ENCODE measurements at regions not wholly inside any gene's neighbourhood (a gene's known extent, or its start where the extent isn't known, plus 50 kb on each side); places are given as distances from the start of the nearest gene placed in this dataset.

- no peak for DNase-seq (ENCODE audit: low read depth)
Measured at GRCh38 chr5:171650597-171650996, 135.0 kb upstream of the SMIM23 start.

DNA sequence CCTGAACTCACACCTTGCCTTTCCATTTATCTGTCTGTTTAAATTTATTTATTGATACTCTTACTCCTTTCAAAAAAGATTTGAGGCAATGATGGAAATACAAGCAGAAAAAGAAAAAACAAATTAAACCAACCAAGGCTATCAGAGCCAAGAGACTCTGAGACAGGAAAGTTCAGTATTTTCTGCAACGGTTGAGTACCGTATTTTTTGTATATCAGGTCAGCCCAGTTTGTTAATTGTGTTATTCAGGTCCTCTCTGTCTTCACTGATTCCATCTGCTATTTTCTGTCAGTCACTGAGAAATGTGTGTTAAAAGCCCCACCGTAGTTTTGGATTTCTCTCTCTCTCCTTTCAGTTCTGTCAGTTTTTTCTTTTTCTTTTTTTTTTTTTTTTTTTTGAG, 134.5 kb upstream of the SMIM23 start:
- no peak for DNase-seq (ENCODE audit: low read depth)

DNA sequence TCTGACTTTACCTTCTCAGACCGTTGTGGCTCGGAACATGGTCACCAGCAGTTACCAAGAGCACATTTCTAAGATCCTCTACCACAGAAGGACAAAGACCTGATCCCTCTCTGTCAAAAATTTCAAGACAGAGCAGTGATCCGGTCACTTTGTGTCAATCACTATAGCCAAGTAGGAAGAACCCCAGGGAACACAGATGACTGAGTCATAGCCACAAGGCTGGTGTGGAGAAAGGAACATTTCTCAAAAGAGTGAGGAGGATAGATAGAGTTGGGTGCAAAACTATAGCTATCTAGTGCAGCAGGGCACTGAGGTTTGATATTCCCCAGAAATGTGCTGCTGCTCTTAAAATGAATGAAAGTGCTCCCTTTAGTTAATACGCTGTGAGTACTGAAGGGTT, 130.7 kb upstream of the SMIM23 start:
- no peak for DNase-seq (ENCODE audit: low read depth)

- DNase-seq (ENCODE audit: low read depth), result no peak
Measured at GRCh38 chr5:171657473-171657872, 128.1 kb upstream of the SMIM23 start.

DNA sequence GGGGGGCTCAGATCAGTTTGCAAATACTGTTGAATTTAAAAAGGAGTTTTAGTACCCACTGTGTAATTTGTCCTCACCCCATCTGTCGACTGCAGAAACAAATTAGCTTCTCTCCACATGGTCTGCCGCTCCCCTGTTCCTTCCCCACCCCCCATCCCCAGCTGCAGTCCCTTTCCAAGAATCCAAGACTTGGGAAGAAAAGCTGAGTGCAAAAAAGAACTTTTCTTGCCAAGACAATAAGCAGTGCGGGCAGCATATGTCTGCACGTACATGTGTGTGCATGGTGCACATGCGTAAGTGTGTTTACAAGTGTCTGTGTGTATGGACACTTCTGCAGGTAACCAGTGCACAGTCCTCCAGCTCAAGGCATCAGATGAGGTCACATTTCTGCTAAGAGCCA, 125.7 kb upstream of the SMIM23 start:
- no peak for DNase-seq (ENCODE audit: low read depth)

GRCh38 chr5:171660434-171660833, 125.2 kb upstream of the SMIM23 start:
- DNase-seq (ENCODE audit: low read depth), result no peak

- DNase-seq (ENCODE audit: low read depth), result no peak
Measured at GRCh38 chr5:171661143-171661542, 124.5 kb upstream of the SMIM23 start.

DNA sequence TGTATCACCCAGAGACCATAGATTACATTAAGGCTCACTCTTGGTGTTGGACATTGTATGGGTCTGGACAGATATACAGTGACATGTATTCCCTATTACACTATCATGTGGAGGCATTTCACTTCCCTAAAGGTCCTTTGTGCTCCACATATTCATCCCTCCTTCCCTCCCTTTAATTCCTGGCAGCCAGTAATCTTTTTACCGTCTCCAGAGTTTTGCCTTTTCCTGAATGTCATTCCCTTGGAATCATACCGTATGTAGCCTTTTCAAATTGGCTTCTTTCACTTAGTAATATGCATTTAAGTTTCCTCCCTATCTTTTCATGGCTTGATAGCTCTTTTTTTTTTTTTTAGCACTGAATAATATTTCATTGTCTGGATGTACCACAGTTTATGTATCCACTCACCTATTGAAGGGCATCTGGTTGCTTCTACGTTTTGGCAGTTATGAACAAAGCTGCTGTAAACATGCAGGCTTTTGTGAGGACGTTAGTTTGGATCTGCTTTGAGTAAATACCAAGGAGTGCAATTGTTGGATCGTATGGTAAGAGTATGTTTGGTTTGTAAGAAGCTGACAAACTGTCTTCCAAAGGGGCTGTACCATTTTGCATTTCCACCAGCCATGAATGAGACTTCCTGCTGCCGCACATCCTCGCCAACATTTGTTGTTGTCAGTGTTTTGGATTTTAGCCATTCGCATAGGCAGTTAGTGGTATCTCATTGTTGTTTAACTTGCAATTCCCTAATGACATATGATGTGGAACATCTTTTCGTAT, 122.1 kb upstream of the SMIM23 start:
- DNase-seq (ENCODE audit: low read depth), result no peak

DNA sequence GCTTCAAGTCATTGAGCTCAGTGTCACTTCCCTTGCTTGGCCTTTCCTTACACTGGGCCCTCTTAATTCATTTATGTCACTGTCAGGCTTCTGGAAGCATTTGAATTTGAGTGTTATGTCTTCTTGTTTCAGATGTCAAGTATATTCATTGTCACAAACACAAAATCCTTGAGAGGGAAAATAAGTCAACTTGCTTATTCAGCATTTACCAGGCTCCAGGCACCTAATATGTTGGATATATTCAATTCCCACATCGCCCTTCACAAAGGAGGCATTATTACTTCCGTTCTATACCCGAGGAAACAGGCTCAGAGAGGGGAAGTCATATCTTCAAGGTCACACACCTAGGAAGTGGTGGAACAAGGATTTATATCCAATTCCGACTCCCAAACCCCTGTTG, 121.1 kb upstream of the SMIM23 start:
- no peak for DNase-seq (ENCODE audit: low read depth)

DNA sequence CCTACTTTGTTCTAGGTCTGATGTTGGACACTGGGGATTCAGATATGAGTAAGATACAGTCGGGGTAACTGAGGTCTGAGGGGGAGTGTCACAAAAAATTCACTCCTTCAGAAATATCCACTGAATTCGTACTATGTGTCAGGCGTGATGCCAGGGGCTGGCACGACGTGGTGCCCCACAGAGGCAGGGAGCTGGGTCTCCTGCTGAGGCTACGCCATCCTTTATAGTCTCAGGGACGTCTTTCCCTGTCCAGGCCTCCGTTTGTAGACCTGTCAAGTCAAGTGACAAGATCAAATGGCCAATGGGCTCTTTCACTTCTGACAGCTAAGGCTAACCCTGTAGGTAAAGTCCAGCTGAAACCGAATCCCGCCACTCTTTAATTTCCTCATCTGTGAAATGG, 118.8 kb upstream of the SMIM23 start:
- DNase-seq (ENCODE audit: low read depth), result no peak

- no peak for DNase-seq (ENCODE audit: low read depth)
Measured at GRCh38 chr5:171667341-171668096, 118.1 kb upstream of the SMIM23 start.

- DNase-seq (ENCODE audit: low read depth), result no peak
Measured at GRCh38 chr5:171668097-171668412, 117.6 kb upstream of the SMIM23 start.

- DNase-seq (ENCODE audit: low read depth), result no peak
Measured at GRCh38 chr5:171669571-171669970, 116.0 kb upstream of the SMIM23 start.

DNA sequence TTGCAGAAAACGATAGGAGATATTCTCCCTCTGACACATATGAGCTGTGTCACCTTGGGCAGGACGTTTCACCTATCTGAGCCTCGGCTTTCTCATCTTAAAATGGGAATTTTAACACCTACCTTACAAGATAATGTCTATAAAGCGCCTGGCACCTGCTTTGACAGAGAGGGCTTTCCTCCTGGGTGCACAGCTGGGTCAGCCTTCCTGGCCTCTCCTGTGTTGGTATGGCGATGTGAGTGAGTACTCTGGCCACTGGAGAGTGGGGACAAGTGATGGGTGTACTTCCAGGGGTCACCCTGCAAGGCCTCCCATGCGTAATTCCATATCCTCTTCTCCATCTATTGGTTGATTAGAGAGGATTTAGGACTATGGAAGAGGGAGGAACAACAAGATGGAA, 113.1 kb upstream of the SMIM23 start:
- DNase-seq (ENCODE audit: low read depth), result no peak

DNA sequence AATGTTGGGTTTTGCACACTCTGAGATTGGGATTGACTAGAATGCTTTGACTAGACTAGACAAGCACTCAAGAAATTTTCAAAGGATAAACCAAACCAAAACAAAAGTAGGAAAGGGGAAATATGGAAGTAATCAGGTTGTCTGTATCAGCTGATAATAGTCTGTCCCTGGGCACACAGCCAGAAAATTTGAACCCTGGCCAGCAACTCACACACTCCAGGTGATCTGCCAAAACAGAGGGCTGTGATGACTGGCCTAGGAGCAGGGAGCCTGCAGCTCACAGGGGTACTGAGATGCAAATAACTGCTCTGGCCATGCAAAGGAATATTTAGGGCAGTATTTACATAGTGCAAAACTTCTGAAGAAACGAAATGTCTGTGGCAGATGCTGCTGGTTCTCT, 112.3 kb upstream of the SMIM23 start:
- no peak for DNase-seq (ENCODE audit: low read depth)

- no peak for DNase-seq (ENCODE audit: low read depth)
Measured at GRCh38 chr5:171673840-171674239, 111.8 kb upstream of the SMIM23 start.

GRCh38 chr5:171675511-171675910, 110.1 kb upstream of the SMIM23 start:
- DNase-seq (ENCODE audit: low read depth), result no peak

DNA sequence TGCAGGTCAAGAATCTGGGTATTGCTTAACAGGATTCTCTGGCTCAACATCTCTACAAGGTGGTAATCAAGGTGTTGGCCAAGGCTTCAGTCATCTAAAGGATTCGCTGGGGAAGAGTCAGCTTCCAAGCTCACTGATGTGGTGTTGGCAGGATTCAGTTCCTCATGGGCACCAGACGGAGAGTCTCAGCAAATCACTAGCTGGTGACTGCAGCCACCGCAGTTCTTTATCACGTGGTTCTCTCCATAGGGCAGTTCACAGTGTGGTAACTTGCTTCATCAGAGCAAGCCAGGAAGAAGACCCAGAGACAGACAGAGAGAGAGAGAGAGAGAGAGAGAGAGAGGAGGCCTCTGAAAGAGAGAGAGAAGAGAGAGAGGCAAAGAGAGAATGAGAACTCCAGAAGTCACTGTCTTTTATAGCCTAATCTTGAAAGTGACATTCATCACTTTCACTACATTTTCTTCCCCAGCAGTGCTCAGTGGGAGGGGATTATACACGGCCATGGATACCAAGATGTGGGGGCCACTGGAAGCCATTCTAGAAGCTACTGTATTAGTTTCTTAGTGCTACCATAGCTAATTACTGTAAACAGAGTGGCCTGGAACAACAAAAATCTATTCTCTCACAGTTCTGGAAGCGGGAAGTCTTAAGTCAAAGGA, 109.2 kb upstream of the SMIM23 start:
- no peak for DNase-seq (ENCODE audit: low read depth)

DNA sequence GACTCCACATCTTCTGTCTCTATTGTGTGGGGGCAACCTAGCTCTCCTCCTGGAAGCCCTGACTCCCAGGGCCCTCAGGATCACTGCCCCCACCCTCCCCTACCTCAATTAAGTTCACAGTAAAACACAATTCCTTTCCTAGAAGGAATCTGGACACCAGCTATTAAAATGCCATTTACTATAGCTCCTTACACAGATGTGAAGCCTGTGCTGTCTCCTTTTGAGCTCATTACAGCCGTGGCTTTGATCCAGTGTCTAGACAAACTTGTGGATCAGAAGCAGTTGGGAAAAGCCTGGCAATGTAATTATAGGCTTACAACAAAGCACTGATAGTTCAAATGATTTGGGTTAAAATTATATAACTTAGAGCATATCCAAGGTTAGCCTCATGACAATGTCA, 107.0 kb upstream of the SMIM23 start:
- DNase-seq (ENCODE audit: low read depth), result no peak

DNA sequence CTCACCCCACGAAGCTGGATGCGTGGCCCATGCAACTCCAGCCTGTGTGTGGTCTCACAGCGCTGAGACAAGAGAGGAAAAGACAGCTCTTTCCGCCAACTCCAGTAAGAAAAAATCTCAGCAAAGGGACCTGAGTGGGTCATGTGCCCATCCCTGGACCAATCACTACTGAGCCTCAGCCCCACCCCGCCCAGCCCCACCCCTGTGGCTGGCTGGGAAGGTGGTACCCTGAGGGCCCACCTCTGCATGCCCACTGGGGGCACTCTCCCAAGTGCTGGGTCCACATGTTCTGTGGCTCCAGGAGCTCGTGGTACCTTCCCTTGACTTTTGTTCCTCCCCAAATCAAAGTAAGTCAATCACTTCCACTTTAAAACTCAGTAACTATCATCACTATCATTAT, 105.1 kb upstream of the SMIM23 start:
- DNase-seq (ENCODE audit: low read depth), result no peak

- DNase-seq (ENCODE audit: low read depth), result no peak
Measured at GRCh38 chr5:171681061-171681460, 104.6 kb upstream of the SMIM23 start.

DNA sequence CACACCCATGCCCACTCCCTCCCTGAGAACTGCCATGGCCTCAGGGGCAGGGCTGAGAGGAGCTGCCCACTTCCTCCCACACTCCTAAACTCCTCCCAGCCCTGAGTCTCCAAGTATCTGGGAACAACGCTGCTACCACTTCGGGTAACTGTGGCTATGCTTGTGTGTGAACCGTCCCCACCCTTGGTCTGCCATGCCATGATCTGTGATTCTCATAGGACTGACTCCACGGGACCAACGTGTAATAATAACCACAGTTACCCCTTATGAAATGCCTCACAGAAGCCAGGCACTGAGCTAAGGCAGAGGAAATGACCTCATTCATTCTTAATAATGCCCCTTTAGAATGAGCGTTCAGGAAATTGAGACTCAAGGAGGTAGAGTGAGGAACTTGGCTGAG, 103.9 kb upstream of the SMIM23 start:
- no peak for DNase-seq (ENCODE audit: low read depth)

DNA sequence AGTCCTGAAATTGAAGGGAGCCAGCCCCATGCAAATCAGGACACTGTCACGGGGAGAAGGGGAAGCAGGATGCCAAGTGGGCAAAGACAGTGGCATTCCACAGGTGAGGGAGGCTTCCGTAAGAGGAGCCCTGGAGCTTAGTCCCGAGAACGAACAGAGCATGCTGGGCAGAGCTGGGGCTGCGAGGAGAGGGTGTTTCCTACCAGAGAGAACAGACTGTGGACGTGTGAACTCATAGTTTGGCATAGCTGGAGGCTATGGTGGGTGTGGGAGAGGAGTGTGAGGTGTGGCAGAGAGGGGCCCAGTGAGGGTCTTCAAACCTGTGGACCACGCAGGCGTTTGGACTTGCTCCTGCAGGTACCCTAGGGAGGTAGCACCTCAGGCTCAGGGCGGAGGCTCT, 102.8 kb upstream of the SMIM23 start:
- no peak for DNase-seq (ENCODE audit: low read depth)

All from HS-5 (cell line).